Liver (tissue), 8 donors: ENCODE measurements at regions not wholly inside any gene's neighbourhood (a gene's known extent, or its start where the extent isn't known, plus 50 kb on each side); places are given as distances from the start of the nearest gene placed in this dataset.
A peak's percentile ranks its signal among the peaks of the same experiment; 100 is the strongest.

Experiments used
- DNase-seq: peaks from one replicate; pipeline ENCODE4 v3.0.0-alpha.2; 2017; ENCODE audit warnings: low spot score
- H3K27ac ChIP-seq, 2 donors: one replicate each; pipeline ENCODE4 v1.7.0; 2013; ENCODE audit warnings: inconsistent platforms in 2 of 2, low read length in 2 of 2, control low read depth in 1 of 2, low read depth in 1 of 2, mild to moderate bottlenecking in 1 of 2
- H3K27me3 ChIP-seq, 4 donors: one replicate each; pipeline versions ENCODE4 v1.6.1 to v1.7.0; 2013; ENCODE audit warnings: low read length in 3 of 4, inconsistent platforms in 1 of 4, mild to moderate bottlenecking in 1 of 4, moderate library complexity in 1 of 4; ENCODE audit not compliant: control insufficient read depth in 4 of 4, insufficient read depth in 4 of 4
- H3K36me3 ChIP-seq, 4 donors: one replicate each; pipeline versions ENCODE4 v1.6.1 to v1.7.0; 2013; ENCODE audit warnings: low read length in 3 of 4, mild to moderate bottlenecking in 3 of 4, low read depth in 1 of 4, moderate library complexity in 1 of 4; ENCODE audit not compliant: control insufficient read depth in 4 of 4, insufficient read depth in 3 of 4
- H3K4me1 ChIP-seq, 4 donors: one replicate each; pipeline versions ENCODE4 v1.6.1 to v1.7.0; 2013; ENCODE audit warnings: low read length in 3 of 4, mild to moderate bottlenecking in 3 of 4, moderate library complexity in 1 of 4; ENCODE audit not compliant: control insufficient read depth in 4 of 4, insufficient read depth in 4 of 4
- H3K4me3 ChIP-seq, 3 donors: one replicate each; pipeline versions ENCODE4 v1.6.1 to v1.7.0; 2013; ENCODE audit warnings: low read length in 3 of 3, control low read depth in 1 of 3, low read depth in 1 of 3, mild to moderate bottlenecking in 1 of 3
- H3K9ac ChIP-seq, 2 donors: one replicate each; pipeline ENCODE4 v1.7.0; 2013; ENCODE audit warnings: low read length in 2 of 2, mild to moderate bottlenecking in 2 of 2, moderate library complexity in 2 of 2, control low read depth in 1 of 2, low read depth in 1 of 2
- H3K9me3 ChIP-seq, 4 donors: one replicate each; pipeline versions ENCODE4 v1.6.1 to v1.7.0; 2013; ENCODE audit warnings: low read length in 3 of 4; ENCODE audit not compliant: control insufficient read depth in 4 of 4
- EGR1 ChIP-seq, 2 donors: IDR thresholded peaks; 2 replicates each; pipeline ENCODE4 v1.6.1; 2016 to 2018; ENCODE audit warnings: antibody characterized with exemption in 2 of 2, low read depth in 2 of 2
- FOXA1 ChIP-seq: IDR thresholded peaks from 2 replicates; pipeline ENCODE4 v1.6.1; 2016; ENCODE audit warnings: antibody characterized with exemption
- FOXA2 ChIP-seq: IDR thresholded peaks from 2 replicates; pipeline ENCODE4 v1.6.1; 2016; ENCODE audit warnings: antibody characterized with exemption
- GABPA ChIP-seq, 2 donors: IDR thresholded peaks in 1 of 2; conservative IDR thresholded peaks in 1 of 2; 2 replicates each; pipeline ENCODE4 v1.6.1; 2016; ENCODE audit warnings: antibody characterized with exemption in 2 of 2, mild to moderate bottlenecking in 1 of 2, moderate library complexity in 1 of 2
- HNF4A ChIP-seq, 2 donors: conservative IDR thresholded peaks; 2 replicates each; pipeline ENCODE4 v1.6.1; 2016; ENCODE audit warnings: antibody characterized with exemption in 2 of 2, mild to moderate bottlenecking in 2 of 2
- HNF4G ChIP-seq: IDR thresholded peaks from 2 replicates; pipeline ENCODE4 v1.6.1; 2016; ENCODE audit warnings: antibody characterized with exemption
- JUND ChIP-seq, 2 donors: IDR thresholded peaks; 2 replicates each; pipeline ENCODE4 v1.6.1; 2016; ENCODE audit warnings: antibody characterized with exemption in 2 of 2
- NR2F2 ChIP-seq: IDR thresholded peaks from 2 replicates; pipeline ENCODE4 v1.6.1; 2016; ENCODE audit warnings: antibody characterized with exemption
- RXRA ChIP-seq, 2 donors: IDR thresholded peaks; 2 replicates each; pipeline ENCODE4 v1.6.1; 2017 to 2018; ENCODE audit warnings: antibody characterized with exemption in 2 of 2, mild to moderate bottlenecking in 1 of 2
- TAF1 ChIP-seq: conservative IDR thresholded peaks from 2 replicates; pipeline ENCODE4 v1.6.1; 2016; ENCODE audit warnings: antibody characterized with exemption, mild to moderate bottlenecking
- WGBS: extraction: QIAGEN DNeasy Blood & Tissue Kit; methylation state at CpG from one replicate; pipeline ENCODE4 v1.1.7; 2013; 5-methylcytosine and 5-hydroxymethylcytosine counted together
- TF ChIP-seq, protein P1 (sequence below): IDR thresholded peaks from 2 replicates; pipeline ENCODE4 v1.6.1; 2016; ENCODE audit warnings: antibody characterized with exemption
- TF ChIP-seq, protein P2 (sequence below): fragments of 150-350 bp; IDR thresholded peaks from 2 replicates; pipeline ENCODE4 v1.5.1; 2017; ENCODE audit warnings: improper control_type of control experiment, low read depth, low read length; ENCODE audit not compliant: missing input control
- TF ChIP-seq, protein P3 (sequence below): IDR thresholded peaks from 2 replicates; pipeline ENCODE4 v1.6.1; 2016; ENCODE audit warnings: antibody characterized with exemption
- TF ChIP-seq, protein P4 (sequence below): IDR thresholded peaks from 2 replicates; pipeline ENCODE4 v1.6.1; 2016; ENCODE audit warnings: antibody characterized with exemption
- TF ChIP-seq, protein P5 (sequence below): IDR thresholded peaks from 2 replicates; pipeline ENCODE4 v1.6.1; 2016; ENCODE audit warnings: antibody characterized with exemption, mild to moderate bottlenecking
- donor health status: healthy.
- donor health status: healthy.
- donor health status: healthy.
- donor health status: healthy.
- donor health status: healthy.

DNA sequence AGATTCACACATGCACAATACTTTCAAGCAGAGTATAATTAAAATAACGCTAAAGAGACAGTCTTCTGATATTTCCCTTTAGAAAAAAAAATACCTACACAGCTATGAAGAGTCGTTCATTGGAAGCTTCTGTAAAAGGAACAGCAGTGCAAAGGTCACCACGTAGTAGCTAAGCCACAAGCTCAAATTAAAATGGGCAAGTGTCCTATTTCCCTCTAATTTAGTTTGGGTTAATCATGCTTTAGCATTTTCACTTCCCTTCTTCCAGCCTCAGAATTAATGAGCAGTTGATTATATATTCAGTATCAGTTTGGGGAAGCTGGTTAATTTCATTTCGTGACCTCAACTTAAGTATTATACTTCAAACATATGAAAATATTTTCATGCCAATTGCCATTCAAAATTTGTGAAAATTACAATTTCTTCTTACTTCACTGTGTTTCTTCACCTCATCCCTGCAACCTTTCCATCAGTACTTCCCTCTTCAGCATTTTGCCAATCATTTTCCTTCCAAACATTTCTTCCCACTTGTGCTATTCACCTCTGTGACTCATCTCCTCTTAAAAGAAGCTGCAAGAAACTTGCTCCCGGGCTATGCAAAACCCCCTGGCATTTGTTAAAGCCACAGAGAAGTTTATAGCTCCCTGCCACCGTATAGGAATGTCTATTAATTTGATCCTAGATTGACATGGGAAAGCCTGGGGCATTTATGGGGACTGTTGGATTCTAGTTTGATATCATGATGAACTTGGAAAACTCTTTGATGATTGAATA is 83.0 kb downstream of the DMRTA1 start:
- H3K36me3 ChIP-seq = no peaks in the 10 kb centered on the region
- 53% methylated on average over 6 of the region's 6 CpGs for WGBS

DNA sequence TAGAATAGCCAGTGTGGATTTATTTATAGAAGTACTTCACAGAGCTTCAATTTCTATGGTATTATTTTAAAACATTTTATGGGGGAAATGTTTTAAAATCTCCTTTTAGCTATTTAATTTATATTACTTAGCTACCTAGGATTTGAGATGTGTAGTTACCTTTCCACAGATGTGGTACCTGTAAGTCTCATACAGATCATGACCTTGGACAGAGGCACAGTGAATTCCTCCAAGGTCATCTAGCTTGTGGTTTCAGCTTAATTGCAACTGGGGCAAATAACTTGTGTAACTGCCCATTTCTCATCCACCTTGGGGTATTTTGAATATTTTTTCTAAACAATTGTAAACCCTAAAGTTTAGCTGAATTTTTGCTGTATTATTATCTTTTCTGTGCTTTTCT is 89.2 kb downstream of the DMRTA1 start:
- Histone ChIP-seq H3K4me3 (no peak overlapping the region), H3K27ac (no peak overlapping the region), H3K4me1 (no peaks in the 10 kb centered on the region), H3K27me3 (no peaks in the 10 kb centered on the region), H3K9ac (no peak overlapping the region), H3K9me3 (no peaks in the 10 kb centered on the region), H3K36me3 (peaks cover 0 to 3% (median 0%) of the 10 kb centered on the region in 4 donors)
- DNase-seq = no peak
- no peak for TF ChIP-seq JUND (IDR thresholded peaks at IDR 0.05)
- TF ChIP-seq, protein P1, sequence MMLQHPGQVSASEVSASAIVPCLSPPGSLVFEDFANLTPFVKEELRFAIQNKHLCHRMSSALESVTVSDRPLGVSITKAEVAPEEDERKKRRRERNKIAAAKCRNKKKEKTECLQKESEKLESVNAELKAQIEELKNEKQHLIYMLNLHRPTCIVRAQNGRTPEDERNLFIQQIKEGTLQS = no peak

More for the DNA sequence above, 83.0 kb downstream of the DMRTA1 start:
- no peak for DNase-seq
- Histone ChIP-seq H3K9ac (no peak overlapping the region), H3K4me3 (no peak overlapping the region), H3K9me3 (no peaks in the 10 kb centered on the region), H3K4me1 (no peaks in the 10 kb centered on the region), H3K27ac (no peak overlapping the region), H3K27me3 (no peaks in the 10 kb centered on the region)
- TF ChIP-seq HNF4A (conservative IDR thresholded peaks at IDR 0.05) = peak; percentile 36
- TF ChIP-seq, protein P1 = no peak

DNA sequence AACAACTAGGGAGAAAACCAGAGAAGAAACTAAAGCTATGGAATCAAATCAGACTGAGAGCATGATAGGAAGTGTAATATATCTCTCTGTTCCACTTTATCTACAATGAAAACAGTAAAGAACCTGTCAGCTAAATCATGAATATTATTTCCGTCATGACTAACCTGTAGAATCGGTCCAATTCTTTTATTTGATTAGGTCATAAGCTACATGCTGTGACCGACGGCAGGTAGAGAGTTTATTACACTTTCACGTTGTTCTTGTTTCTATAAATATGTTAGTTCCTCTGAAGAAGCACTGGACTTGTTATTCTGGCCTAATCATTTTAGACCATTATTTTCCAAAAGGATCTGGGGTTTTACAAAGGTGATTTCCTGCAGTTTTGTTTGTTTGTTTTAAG is 91.1 kb downstream of the DMRTA1 start:
- 93% methylated on average over 5 of the region's 5 CpGs for WGBS
- H3K9me3 ChIP-seq = no peaks in the 10 kb centered on the region
- H3K27me3 ChIP-seq = no peaks in the 10 kb centered on the region
- H3K36me3 ChIP-seq = peaks cover 0 to 3% (median 0%) of the 10 kb centered on the region in 4 donors
- TF ChIP-seq NR2F2 (no peak), HNF4G (no peak), FOXA2 (no peak), JUND (IDR thresholded peaks at IDR 0.05) (no peak), FOXA1 (no peak), TAF1 (no peak), EGR1 (IDR thresholded peaks at IDR 0.05; ENCODE audit: low read depth in 2 of 2) (no peak), RXRA (IDR thresholded peaks at IDR 0.05) (no peak), GABPA (IDR thresholded peaks at IDR 0.05 in 1 of 2, conservative IDR thresholded peaks at IDR 0.05 in 1 of 2) (no peak)
- TF ChIP-seq, protein P1 = no peak
- TF ChIP-seq, protein P2, sequence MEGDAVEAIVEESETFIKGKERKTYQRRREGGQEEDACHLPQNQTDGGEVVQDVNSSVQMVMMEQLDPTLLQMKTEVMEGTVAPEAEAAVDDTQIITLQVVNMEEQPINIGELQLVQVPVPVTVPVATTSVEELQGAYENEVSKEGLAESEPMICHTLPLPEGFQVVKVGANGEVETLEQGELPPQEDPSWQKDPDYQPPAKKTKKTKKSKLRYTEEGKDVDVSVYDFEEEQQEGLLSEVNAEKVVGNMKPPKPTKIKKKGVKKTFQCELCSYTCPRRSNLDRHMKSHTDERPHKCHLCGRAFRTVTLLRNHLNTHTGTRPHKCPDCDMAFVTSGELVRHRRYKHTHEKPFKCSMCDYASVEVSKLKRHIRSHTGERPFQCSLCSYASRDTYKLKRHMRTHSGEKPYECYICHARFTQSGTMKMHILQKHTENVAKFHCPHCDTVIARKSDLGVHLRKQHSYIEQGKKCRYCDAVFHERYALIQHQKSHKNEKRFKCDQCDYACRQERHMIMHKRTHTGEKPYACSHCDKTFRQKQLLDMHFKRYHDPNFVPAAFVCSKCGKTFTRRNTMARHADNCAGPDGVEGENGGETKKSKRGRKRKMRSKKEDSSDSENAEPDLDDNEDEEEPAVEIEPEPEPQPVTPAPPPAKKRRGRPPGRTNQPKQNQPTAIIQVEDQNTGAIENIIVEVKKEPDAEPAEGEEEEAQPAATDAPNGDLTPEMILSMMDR = no peak
- TF ChIP-seq, protein P3, sequence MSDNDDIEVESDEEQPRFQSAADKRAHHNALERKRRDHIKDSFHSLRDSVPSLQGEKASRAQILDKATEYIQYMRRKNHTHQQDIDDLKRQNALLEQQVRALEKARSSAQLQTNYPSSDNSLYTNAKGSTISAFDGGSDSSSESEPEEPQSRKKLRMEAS = no peak
- TF ChIP-seq, protein P4, sequence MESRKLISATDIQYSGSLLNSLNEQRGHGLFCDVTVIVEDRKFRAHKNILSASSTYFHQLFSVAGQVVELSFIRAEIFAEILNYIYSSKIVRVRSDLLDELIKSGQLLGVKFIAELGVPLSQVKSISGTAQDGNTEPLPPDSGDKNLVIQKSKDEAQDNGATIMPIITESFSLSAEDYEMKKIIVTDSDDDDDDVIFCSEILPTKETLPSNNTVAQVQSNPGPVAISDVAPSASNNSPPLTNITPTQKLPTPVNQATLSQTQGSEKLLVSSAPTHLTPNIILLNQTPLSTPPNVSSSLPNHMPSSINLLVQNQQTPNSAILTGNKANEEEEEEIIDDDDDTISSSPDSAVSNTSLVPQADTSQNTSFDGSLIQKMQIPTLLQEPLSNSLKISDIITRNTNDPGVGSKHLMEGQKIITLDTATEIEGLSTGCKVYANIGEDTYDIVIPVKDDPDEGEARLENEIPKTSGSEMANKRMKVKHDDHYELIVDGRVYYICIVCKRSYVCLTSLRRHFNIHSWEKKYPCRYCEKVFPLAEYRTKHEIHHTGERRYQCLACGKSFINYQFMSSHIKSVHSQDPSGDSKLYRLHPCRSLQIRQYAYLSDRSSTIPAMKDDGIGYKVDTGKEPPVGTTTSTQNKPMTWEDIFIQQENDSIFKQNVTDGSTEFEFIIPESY = no peak
- TF ChIP-seq, protein P5, sequence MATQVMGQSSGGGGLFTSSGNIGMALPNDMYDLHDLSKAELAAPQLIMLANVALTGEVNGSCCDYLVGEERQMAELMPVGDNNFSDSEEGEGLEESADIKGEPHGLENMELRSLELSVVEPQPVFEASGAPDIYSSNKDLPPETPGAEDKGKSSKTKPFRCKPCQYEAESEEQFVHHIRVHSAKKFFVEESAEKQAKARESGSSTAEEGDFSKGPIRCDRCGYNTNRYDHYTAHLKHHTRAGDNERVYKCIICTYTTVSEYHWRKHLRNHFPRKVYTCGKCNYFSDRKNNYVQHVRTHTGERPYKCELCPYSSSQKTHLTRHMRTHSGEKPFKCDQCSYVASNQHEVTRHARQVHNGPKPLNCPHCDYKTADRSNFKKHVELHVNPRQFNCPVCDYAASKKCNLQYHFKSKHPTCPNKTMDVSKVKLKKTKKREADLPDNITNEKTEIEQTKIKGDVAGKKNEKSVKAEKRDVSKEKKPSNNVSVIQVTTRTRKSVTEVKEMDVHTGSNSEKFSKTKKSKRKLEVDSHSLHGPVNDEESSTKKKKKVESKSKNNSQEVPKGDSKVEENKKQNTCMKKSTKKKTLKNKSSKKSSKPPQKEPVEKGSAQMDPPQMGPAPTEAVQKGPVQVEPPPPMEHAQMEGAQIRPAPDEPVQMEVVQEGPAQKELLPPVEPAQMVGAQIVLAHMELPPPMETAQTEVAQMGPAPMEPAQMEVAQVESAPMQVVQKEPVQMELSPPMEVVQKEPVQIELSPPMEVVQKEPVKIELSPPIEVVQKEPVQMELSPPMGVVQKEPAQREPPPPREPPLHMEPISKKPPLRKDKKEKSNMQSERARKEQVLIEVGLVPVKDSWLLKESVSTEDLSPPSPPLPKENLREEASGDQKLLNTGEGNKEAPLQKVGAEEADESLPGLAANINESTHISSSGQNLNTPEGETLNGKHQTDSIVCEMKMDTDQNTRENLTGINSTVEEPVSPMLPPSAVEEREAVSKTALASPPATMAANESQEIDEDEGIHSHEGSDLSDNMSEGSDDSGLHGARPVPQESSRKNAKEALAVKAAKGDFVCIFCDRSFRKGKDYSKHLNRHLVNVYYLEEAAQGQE = no peak
- no peak overlapping the region for H3K4me3 ChIP-seq
- no peak overlapping the region for H3K27ac ChIP-seq
- H3K4me1 ChIP-seq = no peaks in the 10 kb centered on the region
- DNase-seq = no peak
- H3K9ac ChIP-seq = no peak overlapping the region
